H1 (cell line): ENCODE measurements at regions not wholly inside any gene's neighbourhood (a gene's known extent, or its start where the extent isn't known, plus 50 kb on each side); places are given as distances from the start of the nearest gene placed in this dataset.

Experiments used
- CTCF ChIA-PET: fragments of 300-600 bp; sonication (Branson Sonifier 250); formaldehyde crosslinking; loops from one replicate; lab custom pipeline; 2021; ENCODE audit not compliant: partially characterized antibody; lab: Charles Lee
- POLR2A ChIA-PET: fragments of 300-600 bp; sonication (Branson Sonifier 250); formaldehyde crosslinking; loops from one replicate; lab custom pipeline; 2021; ENCODE audit warnings: inconsistent platforms; ENCODE audit not compliant: partially characterized antibody; lab: Charles Lee
- DNase-seq, 2 experiments: peaks; one replicate each; pipeline versions ENCODE4 v3.0.0 to v3.0.0-alpha.2; 2010 to 2022; ENCODE audit warnings: low spot score in 2 of 2, low read depth in 1 of 2, mixed read lengths in 1 of 2
- FAIRE-seq: peaks from 2 replicates; lab custom pipeline; 2011; peaks lifted over from hg19 to GRCh38; lab: Jason Lieb, UNC
- H2AFZ ChIP-seq: 2 replicates; pipeline ENCODE4 v1.8.1; 2012; ENCODE audit warnings: low read length, inconsistent platforms
- H2AK5ac ChIP-seq: 2 replicates; pipeline ENCODE4 v1.6.1; 2013; ENCODE audit warnings: low read depth, low read length
- H2BK120ac ChIP-seq: replicated peaks from 2 replicates; pipeline ENCODE3; 2013; ENCODE audit warnings: low read depth, low read length, inconsistent platforms
- H2BK12ac ChIP-seq: 2 replicates; pipeline ENCODE4 v1.6.1; 2013; ENCODE audit warnings: low read depth, low read length
- H2BK15ac ChIP-seq: 2 replicates; pipeline ENCODE4 v1.6.1; 2013; ENCODE audit warnings: low read length
- H2BK20ac ChIP-seq: 2 replicates; pipeline ENCODE4 v1.6.1; 2013; ENCODE audit warnings: low read length
- H2BK5ac ChIP-seq: 2 replicates; pipeline ENCODE4 v1.6.1; 2013; ENCODE audit warnings: low read depth, low read length
- H3K14ac ChIP-seq: 2 replicates; pipeline ENCODE4 v1.6.1; 2013; ENCODE audit warnings: inconsistent platforms; ENCODE audit not compliant: insufficient read length
- H3K18ac ChIP-seq: 2 replicates; pipeline ENCODE4 v1.6.1; 2013; ENCODE audit warnings: low read length; ENCODE audit errors: extremely low read depth
- H3K23ac ChIP-seq: 2 replicates; pipeline ENCODE4 v1.6.1; 2013; ENCODE audit warnings: inconsistent platforms; ENCODE audit not compliant: insufficient read length
- H3K23me2 ChIP-seq: 2 replicates; pipeline ENCODE4 v1.6.1; 2013; ENCODE audit warnings: low read depth, low read length
- H3K27ac ChIP-seq: 2 replicates; pipeline ENCODE4 v1.6.1; 2011; ENCODE audit warnings: low read depth, low read length, inconsistent platforms
- H3K27me3 ChIP-seq, 4 experiments: replicated peaks in 1 of 4; 1 replicate in 1 of 4; 2 replicates in 3 of 4; pipeline versions ENCODE4 v1.6.1 to v1.8.1; 2011 to 2013; ENCODE audit warnings: low read length in 3 of 4, mild to moderate bottlenecking in 3 of 4, inconsistent platforms in 2 of 4, mixed read lengths in 2 of 4, moderate library complexity in 1 of 4; ENCODE audit not compliant: control insufficient read depth in 3 of 4, insufficient read depth in 3 of 4; ENCODE audit errors: extremely low read depth in 1 of 4
- H3K36me3 ChIP-seq, 4 experiments: 2 replicates each; pipeline versions ENCODE4 v1.6.1 to v1.8.1; 2011 to 2013; ENCODE audit warnings: mild to moderate bottlenecking in 4 of 4, low read length in 3 of 4, moderate library complexity in 2 of 4, control low read depth in 1 of 4, inconsistent platforms in 1 of 4; ENCODE audit not compliant: insufficient read depth in 4 of 4, control insufficient read depth in 2 of 4
- H3K4ac ChIP-seq: replicated peaks from 2 replicates; pipeline ENCODE3; 2013; ENCODE audit warnings: low read length, low read depth, mixed read lengths, inconsistent platforms; ENCODE audit not compliant: insufficient read length
- H3K4me1 ChIP-seq, 4 experiments: replicated peaks in 1 of 4; 1 replicate in 1 of 4; 2 replicates in 3 of 4; pipeline versions ENCODE4 v1.6.1 to v1.8.1; 2011 to 2013; ENCODE audit warnings: low read length in 3 of 4, inconsistent platforms in 2 of 4, mixed read lengths in 1 of 4; ENCODE audit not compliant: insufficient read depth in 4 of 4, control insufficient read depth in 3 of 4
- H3K4me2 ChIP-seq, 2 experiments: 2 replicates each; pipeline versions ENCODE4 v1.6.1 to v1.8.1; 2011 to 2013; ENCODE audit warnings: low read depth in 2 of 2, low read length in 2 of 2, control low read depth in 1 of 2, inconsistent platforms in 1 of 2, mild to moderate bottlenecking in 1 of 2; ENCODE audit not compliant: insufficient read depth in 1 of 2
- H3K4me3 ChIP-seq, 4 experiments: fragments of 200-600, 300-600 bp in 1 of 4; sonication (generic), shearing (Covaris generic), sonication (Bioruptor Twin) in 1 of 4; 2 replicates each; pipeline versions ENCODE4 v1.5.1 to v1.8.1; 2011 to 2016; ENCODE audit warnings: low read length in 4 of 4, low read depth in 3 of 4, control low read depth in 2 of 4, inconsistent platforms in 2 of 4, mild to moderate bottlenecking in 2 of 4, mixed read lengths in 1 of 4, moderate library complexity in 1 of 4; ENCODE audit not compliant: insufficient read depth in 2 of 4; ENCODE audit errors: extremely low read depth in 1 of 4
- H3K56ac ChIP-seq: replicated peaks from 2 replicates; pipeline ENCODE3; 2013; ENCODE audit warnings: low read depth, mild to moderate bottlenecking, mixed read lengths, low read length, inconsistent platforms; ENCODE audit not compliant: insufficient read length
- H3K79me1 ChIP-seq: 2 replicates; pipeline ENCODE4 v1.6.1; 2013; ENCODE audit warnings: low read depth, low read length, control low read depth
- H3K79me2 ChIP-seq, 2 experiments: 2 replicates each; pipeline versions ENCODE4 v1.6.1 to v1.8.1; 2012 to 2013; ENCODE audit warnings: low read length in 2 of 2, mild to moderate bottlenecking in 2 of 2, inconsistent platforms in 1 of 2; ENCODE audit not compliant: insufficient read depth in 2 of 2, control insufficient read depth in 1 of 2
- H3K9ac ChIP-seq, 4 experiments: replicated peaks in 1 of 4; 1 replicate in 1 of 4; 2 replicates in 3 of 4; pipeline versions ENCODE4 v1.6.1 to v1.8.1; 2011 to 2013; ENCODE audit warnings: low read depth in 3 of 4, low read length in 3 of 4, control low read depth in 2 of 4, mild to moderate bottlenecking in 2 of 4, moderate library complexity in 2 of 4, inconsistent platforms in 1 of 4; ENCODE audit errors: extremely low read depth in 1 of 4
- H3K9me3 ChIP-seq, 2 experiments: 2 replicates each; pipeline versions ENCODE4 v1.6.1 to v1.8.1; 2012 to 2013; ENCODE audit warnings: mild to moderate bottlenecking in 2 of 2, moderate library complexity in 2 of 2, control low read depth in 1 of 2, inconsistent platforms in 1 of 2, low read depth in 1 of 2, low read length in 1 of 2, mixed read lengths in 1 of 2; ENCODE audit not compliant: insufficient read depth in 2 of 2
- H4K20me1 ChIP-seq, 2 experiments: replicated peaks in 1 of 2; 2 replicates each; pipeline versions ENCODE3 to v1.8.1; 2011 to 2013; ENCODE audit warnings: inconsistent platforms in 2 of 2, low read length in 2 of 2, mild to moderate bottlenecking in 1 of 2; ENCODE audit not compliant: insufficient read depth in 2 of 2, control insufficient read depth in 1 of 2
- H4K5ac ChIP-seq: 2 replicates; pipeline ENCODE4 v1.6.1; 2013; ENCODE audit warnings: low read length, low read depth, mixed read lengths, inconsistent platforms; ENCODE audit not compliant: insufficient read length
- H4K8ac ChIP-seq: 2 replicates; pipeline ENCODE4 v1.8.0; 2013; ENCODE audit warnings: mild to moderate bottlenecking, moderate library complexity, low read length, inconsistent platforms; ENCODE audit not compliant: insufficient read depth; ENCODE audit errors: extremely low read depth
- H4K91ac ChIP-seq: replicated peaks from 2 replicates; pipeline ENCODE3; 2013; ENCODE audit warnings: low read length, mixed read lengths, inconsistent platforms; ENCODE audit not compliant: insufficient read length
- ATF2 ChIP-seq: IDR thresholded peaks from 2 replicates; pipeline ENCODE4 v1.6.1; 2012; ENCODE audit warnings: low read length, inconsistent platforms
- BRCA1 ChIP-seq: IDR thresholded peaks from 2 replicates; pipeline ENCODE4 v1.6.1; 2012; ENCODE audit warnings: low read depth, low read length, improper control_type of control experiment
- E2F6 ChIP-seq: IDR thresholded peaks from 2 replicates; pipeline ENCODE4 v1.6.1; 2012; ENCODE audit warnings: inconsistent platforms
- EGR1 ChIP-seq: IDR thresholded peaks from 2 replicates; pipeline ENCODE4 v1.6.1; 2011; ENCODE audit warnings: low read depth, low read length, borderline replicate concordance
- FOSL1 ChIP-seq: IDR thresholded peaks from 2 replicates; pipeline ENCODE4 v1.6.1; 2011; ENCODE audit warnings: mild to moderate bottlenecking, low read depth, low read length, moderate library complexity; ENCODE audit not compliant: insufficient read depth
- PHF8 ChIP-seq: fragments of 200-600 bp; sonication (generic); conservative IDR thresholded peaks from 2 replicates; pipeline ENCODE4 v1.7.1; 2012; ENCODE audit warnings: low read depth, mild to moderate bottlenecking, inconsistent platforms, low read length, moderate library complexity
- RNF2 ChIP-seq: fragments of 200-900, 300-1000 bp; sonication (generic); IDR thresholded peaks from 2 replicates; pipeline ENCODE4 v1.7.1; 2016; ENCODE audit warnings: borderline replicate concordance, low read depth, mild to moderate bottlenecking, antibody characterized with exemption, low read length; ENCODE audit not compliant: poor library complexity, severe bottlenecking; ENCODE audit errors: missing control alignments
- SIRT6 ChIP-seq: IDR thresholded peaks from one replicate; pipeline ENCODE4 v1.7.1; 2012; ENCODE audit warnings: low read length, inconsistent platforms
- SP2 ChIP-seq: IDR thresholded peaks from 2 replicates; pipeline ENCODE4 v1.6.1; 2012; ENCODE audit warnings: mild to moderate bottlenecking, low read length, inconsistent platforms
- SP4 ChIP-seq: IDR thresholded peaks from 2 replicates; pipeline ENCODE4 v1.6.1; 2012; ENCODE audit warnings: low read length, inconsistent platforms
- WGBS, 2 experiments: shearing (Covaris generic) in 1 of 2; methylation state at CpG; one replicate each; pipeline versions ENCODE4 v1.1.6 to v1.1.7; 2013 to 2015; ENCODE audit warnings: low lambda C conversion rate in 2 of 2, mixed read lengths in 2 of 2, inconsistent platforms in 1 of 2, low coverage in 1 of 2, missing lambda C conversion rate in 1 of 2; ENCODE audit not compliant: insufficient replicate concordance in 2 of 2, insufficient coverage in 1 of 2, insufficient read length in 1 of 2; ENCODE audit errors: extremely low coverage in 1 of 2, missing lambda C conversion rate in 1 of 2; 5-methylcytosine and 5-hydroxymethylcytosine counted together
- TF ChIP-seq, protein P1 (sequence below): IDR thresholded peaks from 2 replicates; pipeline ENCODE4 v1.6.1; 2011; ENCODE audit warnings: low read length, improper control_type of control experiment

- Histone ChIP-seq H2AK5ac (no peak overlapping the region), H2BK15ac (no peak overlapping the region), H4K5ac (no peak overlapping the region), H3K56ac (no peak overlapping the region), H2BK5ac (no peak overlapping the region), H2BK20ac (no peak overlapping the region), H3K23me2 (no peaks in the 10 kb centered on the region), H3K27me3 (no peaks in the 10 kb centered on the region), H3K79me1 (no peaks in the 10 kb centered on the region), H3K18ac (no peak overlapping the region), H3K9me3 (0 out of 4 replicates have a peak, but pooled peaks cover 0 to 2% of the 10 kb centered on the region in 2 experiments), H4K8ac (no peak overlapping the region), H3K36me3 (0 out of 8 replicates have a peak, but pooled peaks cover 0 to 2% (median 0%) of the 10 kb centered on the region in 4 experiments), H2AFZ (no peak overlapping the region), H3K4ac (no peak overlapping the region), H3K14ac (no peak overlapping the region), H3K79me2 (no peaks in the 10 kb centered on the region), H2BK120ac (no peak overlapping the region), H3K27ac (no peak overlapping the region), H4K20me1 (no peaks in the 10 kb centered on the region), H2BK12ac (no peak overlapping the region), H3K23ac (no peak overlapping the region), H3K4me2 (no peak overlapping the region), H4K91ac (no peak overlapping the region), H3K9ac (no peak overlapping the region), H3K4me1 (no peaks in the 10 kb centered on the region; a peak in 1 of 7 replicates), H3K4me3 (no peak overlapping the region)
- POLR2A ChIA-PET, result no interaction called here
- DNase-seq (no peak), FAIRE-seq (no peak)
- 89% methylated on average over 3 of the region's 3 CpGs; no CpG with 5 or more reads in 1 of the 2 experiments for WGBS, 2 experiments
- CTCF ChIA-PET, result interaction anchor here (1.0 kb wide), 1 partner anchor 196 kb away, joined by 3 read pairs; no protein-coding TSS in a partner anchor
- TF ChIP-seq RNF2, result no peak
- no peak for TF ChIP-seq ATF2
- no peak for TF ChIP-seq FOSL1
- no peak for TF ChIP-seq E2F6
- no peak for TF ChIP-seq EGR1
- no peak for TF ChIP-seq SIRT6
- TF ChIP-seq PHF8, result no peak
- TF ChIP-seq BRCA1, result no peak
- TF ChIP-seq SP2, result no peak
- no peak for TF ChIP-seq SP4
- TF ChIP-seq, protein P1, sequence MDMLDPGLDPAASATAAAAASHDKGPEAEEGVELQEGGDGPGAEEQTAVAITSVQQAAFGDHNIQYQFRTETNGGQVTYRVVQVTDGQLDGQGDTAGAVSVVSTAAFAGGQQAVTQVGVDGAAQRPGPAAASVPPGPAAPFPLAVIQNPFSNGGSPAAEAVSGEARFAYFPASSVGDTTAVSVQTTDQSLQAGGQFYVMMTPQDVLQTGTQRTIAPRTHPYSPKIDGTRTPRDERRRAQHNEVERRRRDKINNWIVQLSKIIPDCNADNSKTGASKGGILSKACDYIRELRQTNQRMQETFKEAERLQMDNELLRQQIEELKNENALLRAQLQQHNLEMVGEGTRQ, result no peak
Observed at GRCh38 chr3:59117396-59117795, 67.6 kb upstream of the CFAP20DC start.
